ENCODE measurements at regions not wholly inside any gene's neighbourhood (a gene's known extent, or its start where the extent isn't known, plus 50 kb on each side); places are given as distances from the start of the nearest gene placed in this dataset.
"Not testable (repeated sequence)": the region's sequence is repeated elsewhere in the genome, so short reads cannot be mapped to it uniquely, and the experiment has no call there.

GRCh38 chr3:75453839-75454238, 210.3 kb upstream of the FRG2C start:
- not testable (repeated sequence) for DNase-seq

GRCh38 chr3:75474530-75474929, 189.6 kb upstream of the FRG2C start:
- not testable (repeated sequence) for DNase-seq

GRCh38 chr3:75496600-75496999, 167.5 kb upstream of the FRG2C start:
- not testable (repeated sequence) for DNase-seq

- DNase-seq: not testable (repeated sequence)
Measured at GRCh38 chr3:75500357-75500756, 163.8 kb upstream of the FRG2C start.

- not testable (repeated sequence) for DNase-seq
Measured at GRCh38 chr3:75502171-75502570, 162.0 kb upstream of the FRG2C start.

GRCh38 chr3:75502769-75503756, 161.1 kb upstream of the FRG2C start:
- DNase-seq: not testable (repeated sequence)

GRCh38 chr3:75506603-75507002, 157.5 kb upstream of the FRG2C start:
- DNase-seq: no peak

GRCh38 chr3:75507956-75508355, 156.2 kb upstream of the FRG2C start:
- not testable (repeated sequence) for DNase-seq

GRCh38 chr3:75527657-75528056, 136.5 kb upstream of the FRG2C start:
- not testable (repeated sequence) for DNase-seq

- peak; percentile 44 to 47 for DNase-seq
Measured at GRCh38 chr3:75552095-75552494, 112.0 kb upstream of the FRG2C start.

GRCh38 chr3:75564427-75564826, 99.7 kb upstream of the FRG2C start:
- not testable (repeated sequence) for DNase-seq

- not testable (repeated sequence) for DNase-seq
Measured at GRCh38 chr3:75572303-75572702, 91.8 kb upstream of the FRG2C start.

- not testable (repeated sequence) for DNase-seq
Measured at GRCh38 chr3:75579091-75579490, 85.0 kb upstream of the FRG2C start.

- not testable (repeated sequence) for DNase-seq
Measured at GRCh38 chr3:75579536-75579935, 84.6 kb upstream of the FRG2C start.

- peak; percentile 32 to 64 for DNase-seq
Measured at GRCh38 chr3:75579981-75580782, 83.9 kb upstream of the FRG2C start.

- DNase-seq: not testable (repeated sequence)
Measured at GRCh38 chr3:75582536-75582935, 81.6 kb upstream of the FRG2C start.

GRCh38 chr3:75583116-75583515, 81.0 kb upstream of the FRG2C start:
- DNase-seq: not testable (repeated sequence)

- not testable (repeated sequence) for DNase-seq
Measured at GRCh38 chr3:75587695-75588094, 76.4 kb upstream of the FRG2C start.

GRCh38 chr3:75590382-75590781, 73.7 kb upstream of the FRG2C start:
- DNase-seq: not testable (repeated sequence)

GRCh38 chr3:75604286-75604934, 59.7 kb upstream of the FRG2C start:
- not testable (repeated sequence) for DNase-seq

- DNase-seq: not testable (repeated sequence)
Measured at GRCh38 chr3:75607996-75608395, 56.1 kb upstream of the FRG2C start.

- not testable (repeated sequence) for DNase-seq
Measured at GRCh38 chr3:75609598-75609997, 54.5 kb upstream of the FRG2C start.

- no peak for DNase-seq
Measured at GRCh38 chr3:75610773-75611172, 53.4 kb upstream of the FRG2C start.
